Peyer's patch (tissue), 4 donors: ENCODE measurements at regions not wholly inside any gene's neighbourhood (a gene's known extent, or its start where the extent isn't known, plus 50 kb on each side); places are given as distances from the start of the nearest gene placed in this dataset.

Experiments
- CTCF ChIP-seq, 6 experiments: fragments of 450-650 bp in 4 of 6; fragments of 200-600 bp in 2 of 6; sonication (generic) in 1 of 6; IDR thresholded peaks; one replicate each; pipeline ENCODE4 v1.5.1; 2017 to 2019; ENCODE audit warnings: antibody characterized with exemption in 6 of 6, mild to moderate bottlenecking in 3 of 6, moderate library complexity in 1 of 6
- POLR2A ChIP-seq, 2 donors: fragments of 450-650 bp; IDR thresholded peaks; one replicate each; pipeline ENCODE4 v1.5.1; 2017; ENCODE audit warnings: antibody characterized with exemption in 2 of 2, mild to moderate bottlenecking in 2 of 2, moderate library complexity in 2 of 2

- TF ChIP-seq POLR2A (IDR thresholded peaks at IDR 0.05) (no peak), CTCF (IDR thresholded peaks at IDR 0.05) (no peak)
Measured at GRCh38 chr12:48285751-48286650, 64.7 kb downstream of the ZNF641 start.
